SU-DHL-6 (cell line): ENCODE measurements at regions not wholly inside any gene's neighbourhood (a gene's known extent, or its start where the extent isn't known, plus 50 kb on each side); places are given as distances from the start of the nearest gene placed in this dataset.

Experiments
- H2AFZ ChIP-seq: fragments of 200-600 bp; sonication (generic); 2 replicates; pipeline ENCODE4 v1.6.1; 2014; ENCODE audit warnings: low read depth, mild to moderate bottlenecking, moderate library complexity, mixed read lengths, antibody characterized with exemption, low read length; ENCODE audit not compliant: severe bottlenecking
- H3F3A ChIP-seq: fragments of 200-600 bp; shearing (Covaris generic); 2 replicates; pipeline ENCODE4 v1.6.0; 2016; ENCODE audit warnings: antibody characterized with exemption, mild to moderate bottlenecking; ENCODE audit not compliant: insufficient read depth
- H3K27ac ChIP-seq: fragments of 200-600 bp; sonication (generic); 2 replicates; pipeline ENCODE4 v1.5.1; 2016; ENCODE audit warnings: low read depth, mild to moderate bottlenecking, low read length, moderate library complexity, mixed read lengths
- H3K27me3 ChIP-seq: fragments of 200-600 bp; sonication (generic), shearing (Covaris generic); 2 replicates; pipeline ENCODE4 v1.6.0; 2014; ENCODE audit warnings: mild to moderate bottlenecking, low read length
- H3K36me3 ChIP-seq: fragments of 200-600 bp; sonication (generic); 2 replicates; pipeline ENCODE4 v1.6.1; 2014; ENCODE audit warnings: mild to moderate bottlenecking, low read length, mixed read lengths
- H3K4me2 ChIP-seq: fragments of 300-600, 200-600 bp; shearing (Covaris generic), sonication (generic); 2 replicates; pipeline ENCODE4 v1.6.0; 2014; ENCODE audit warnings: low read length, low read depth, mild to moderate bottlenecking; ENCODE audit not compliant: poor library complexity, severe bottlenecking
- H3K4me3 ChIP-seq: fragments of 200-600 bp; sonication (generic); 2 replicates; pipeline ENCODE4 v1.5.1; 2014; ENCODE audit warnings: antibody characterized with exemption, low read length, mild to moderate bottlenecking, mixed read lengths; ENCODE audit not compliant: insufficient read depth, poor library complexity, severe bottlenecking
- H3K79me2 ChIP-seq: fragments of 200-600 bp; sonication (generic); 2 replicates; pipeline ENCODE4 v1.6.1; 2014; ENCODE audit warnings: mild to moderate bottlenecking, low read length, moderate library complexity; ENCODE audit not compliant: insufficient read depth
- H3K9ac ChIP-seq: fragments of 200-600 bp; sonication (generic); 2 replicates; pipeline ENCODE4 v1.7.0; 2014; ENCODE audit warnings: mild to moderate bottlenecking, low read length
- H3K9me2 ChIP-seq: fragments of 200-600 bp; sonication (generic); replicated peaks from 2 replicates; pipeline ENCODE4 v1.6.1; 2014; ENCODE audit warnings: low read length; ENCODE audit not compliant: insufficient read depth
- H3K9me3 ChIP-seq: fragments of 200-600 bp; sonication (generic); 2 replicates; pipeline ENCODE4 v1.6.1; 2014; ENCODE audit warnings: low read length, mixed read lengths; ENCODE audit not compliant: insufficient read depth
- H4K20me1 ChIP-seq: fragments of 200-600 bp; sonication (generic); 2 replicates; pipeline ENCODE4 v1.6.1; 2014; ENCODE audit warnings: low read depth, mild to moderate bottlenecking, antibody characterized with exemption, low read length, moderate library complexity, mixed read lengths
- CTCF ChIP-seq: fragments of 200-600 bp; sonication (generic); IDR thresholded peaks from one replicate; pipeline ENCODE4 v1.5.1; 2017; ENCODE audit warnings: antibody characterized with exemption, mild to moderate bottlenecking, low read length, moderate library complexity; ENCODE audit not compliant: insufficient read depth, poor library complexity, severe bottlenecking
- EZH2phosphoT487 ChIP-seq: fragments of 200-600 bp; sonication (generic), shearing (Covaris generic); conservative IDR thresholded peaks from 2 replicates; pipeline ENCODE4 v1.6.1; 2018; ENCODE audit warnings: mild to moderate bottlenecking, antibody characterized with exemption, low read length, moderate library complexity, mixed read lengths

- H3K79me2 ChIP-seq: no peaks in the 10 kb centered on the region
- H3F3A ChIP-seq: no peaks in the 10 kb centered on the region
- H3K27me3 ChIP-seq: no peaks in the 10 kb centered on the region
These were observed 152.2 kb upstream of the RUNX1 start for GRCh38 chr21:35201288-35201687.

GRCh38 chr21:35199733-35200015, 150.6 kb upstream of the RUNX1 start:
- Histone ChIP-seq H3K27me3 (no peaks in the 10 kb centered on the region), H3K27ac (no peak overlapping the region), H4K20me1 (no peaks in the 10 kb centered on the region), H3K9me2 (no peaks in the 10 kb centered on the region), H3K36me3 (no peaks in the 10 kb centered on the region), H3F3A (no peaks in the 10 kb centered on the region), H3K9ac (no peak overlapping the region), H3K79me2 (no peaks in the 10 kb centered on the region), H3K4me3 (no peak overlapping the region), H3K4me2 (no peak overlapping the region), H3K9me3 (no peaks in the 10 kb centered on the region), H2AFZ (no peak overlapping the region)
- TF ChIP-seq CTCF (no peak), EZH2phosphoT487 (no peak)

More at GRCh38 chr21:35201288-35201687, 152.2 kb upstream of the RUNX1 start:
- Histone ChIP-seq H3K9ac (no peak overlapping the region), H3K4me2 (no peak overlapping the region), H3K36me3 (no peaks in the 10 kb centered on the region), H2AFZ (no peak overlapping the region), H3K4me3 (no peak overlapping the region), H3K9me2 (no peaks in the 10 kb centered on the region), H3K27ac (no peak overlapping the region), H3K9me3 (no peaks in the 10 kb centered on the region), H4K20me1 (no peaks in the 10 kb centered on the region)
- TF ChIP-seq CTCF: no peak
- TF ChIP-seq EZH2phosphoT487: no peak

- no peak overlapping the region for H3K4me2 ChIP-seq
- no peaks in the 10 kb centered on the region for H3K9me3 ChIP-seq
- TF ChIP-seq EZH2phosphoT487: no peak
- no peak for TF ChIP-seq CTCF
- no peak overlapping the region for H2AFZ ChIP-seq
- no peak overlapping the region for H3K9ac ChIP-seq
- H4K20me1 ChIP-seq: no peaks in the 10 kb centered on the region
- no peak overlapping the region for H3K4me3 ChIP-seq
- H3K79me2 ChIP-seq: no peaks in the 10 kb centered on the region
- no peaks in the 10 kb centered on the region for H3K9me2 ChIP-seq
- no peak overlapping the region for H3K27ac ChIP-seq
- H3F3A ChIP-seq: no peaks in the 10 kb centered on the region
- no peaks in the 10 kb centered on the region for H3K27me3 ChIP-seq
- H3K36me3 ChIP-seq: no peaks in the 10 kb centered on the region
These were observed 150.1 kb upstream of the RUNX1 start for GRCh38 chr21:35198982-35199732.
